NCI-H510A treated with DMSO at 0.1 percent for 48 hours (cell line): ENCODE measurements at regions not wholly inside any gene's neighbourhood (a gene's known extent, or its start where the extent isn't known, plus 50 kb on each side); places are given as distances from the start of the nearest gene placed in this dataset.

Experiments
- DNase-seq: peaks from one replicate; lab custom pipeline; 2025; lab: John Stamatoyannopoulos, UW

GRCh38 chr4:110961066-110961465, 338.2 kb upstream of the PITX2 start:
- DNase-seq: no peak

GRCh38 chr4:110962616-110963015, 339.7 kb upstream of the PITX2 start:
- DNase-seq: no peak

- no peak for DNase-seq
Observed at GRCh38 chr4:110963662-110964280, 340.9 kb upstream of the PITX2 start.

- no peak for DNase-seq
Observed at GRCh38 chr4:110967936-110968335, 345.1 kb upstream of the PITX2 start.

- DNase-seq: no peak
Observed at GRCh38 chr4:110970642-110971041, 347.8 kb upstream of the PITX2 start.

- no peak for DNase-seq
Observed at GRCh38 chr4:110975338-110975737, 352.5 kb upstream of the PITX2 start.

- DNase-seq: no peak
Observed at GRCh38 chr4:110977554-110977953, 354.7 kb upstream of the PITX2 start.

GRCh38 chr4:110978761-110979160, 355.9 kb upstream of the PITX2 start:
- DNase-seq: no peak

GRCh38 chr4:110982486-110982885, 359.6 kb upstream of the PITX2 start:
- no peak for DNase-seq

GRCh38 chr4:110988722-110989121, 365.8 kb upstream of the PITX2 start:
- no peak for DNase-seq

GRCh38 chr4:110989125-110989524, 366.2 kb upstream of the PITX2 start:
- DNase-seq: no peak

- DNase-seq: no peak
Observed at GRCh38 chr4:110994781-110995180, 371.9 kb upstream of the PITX2 start.

- no peak for DNase-seq
Observed at GRCh38 chr4:110998320-110998719, 375.4 kb upstream of the PITX2 start.

- DNase-seq: no peak
Observed at GRCh38 chr4:111011458-111011857, 388.6 kb upstream of the PITX2 start.

GRCh38 chr4:111013846-111014245, 391.0 kb upstream of the PITX2 start:
- DNase-seq: no peak

GRCh38 chr4:111014537-111014936, 391.7 kb upstream of the PITX2 start:
- no peak for DNase-seq

GRCh38 chr4:111016416-111016815, 393.5 kb upstream of the PITX2 start:
- DNase-seq: no peak

GRCh38 chr4:111018216-111018615, 395.3 kb upstream of the PITX2 start:
- DNase-seq: no peak

GRCh38 chr4:111020476-111020875, 397.6 kb upstream of the PITX2 start:
- no peak for DNase-seq

GRCh38 chr4:111020961-111021360, 398.1 kb upstream of the PITX2 start:
- peak; percentile 4 for DNase-seq

- no peak for DNase-seq
Observed at GRCh38 chr4:111022758-111023157, 399.9 kb upstream of the PITX2 start.

- no peak for DNase-seq
Observed at GRCh38 chr4:111027526-111027925, 404.6 kb upstream of the PITX2 start.

- DNase-seq: no peak
Observed at GRCh38 chr4:111028795-111029194, 405.9 kb upstream of the PITX2 start.

GRCh38 chr4:111031001-111031579, 408.2 kb upstream of the PITX2 start:
- no peak for DNase-seq
